22Rv1 (cell line): ENCODE measurements at regions not wholly inside any gene's neighbourhood (a gene's known extent, or its start where the extent isn't known, plus 50 kb on each side); places are given as distances from the start of the nearest gene placed in this dataset.

Experiments used
- ZFX ChIP-seq: fragments of 450-650 bp; IDR thresholded peaks from 2 replicates; pipeline ENCODE4 v1.6.1; 2017; ENCODE audit warnings: antibody characterized with exemption, borderline replicate concordance
- TF ChIP-seq, protein P1 (sequence below): fragments of 450-650 bp; IDR thresholded peaks from 2 replicates; pipeline ENCODE4 v1.5.1; 2017; ENCODE audit warnings: mild to moderate bottlenecking

GRCh38 chr12:69090722-69091121 lies 148.6 kb upstream of the CPSF6 start:
- TF ChIP-seq, protein P1, sequence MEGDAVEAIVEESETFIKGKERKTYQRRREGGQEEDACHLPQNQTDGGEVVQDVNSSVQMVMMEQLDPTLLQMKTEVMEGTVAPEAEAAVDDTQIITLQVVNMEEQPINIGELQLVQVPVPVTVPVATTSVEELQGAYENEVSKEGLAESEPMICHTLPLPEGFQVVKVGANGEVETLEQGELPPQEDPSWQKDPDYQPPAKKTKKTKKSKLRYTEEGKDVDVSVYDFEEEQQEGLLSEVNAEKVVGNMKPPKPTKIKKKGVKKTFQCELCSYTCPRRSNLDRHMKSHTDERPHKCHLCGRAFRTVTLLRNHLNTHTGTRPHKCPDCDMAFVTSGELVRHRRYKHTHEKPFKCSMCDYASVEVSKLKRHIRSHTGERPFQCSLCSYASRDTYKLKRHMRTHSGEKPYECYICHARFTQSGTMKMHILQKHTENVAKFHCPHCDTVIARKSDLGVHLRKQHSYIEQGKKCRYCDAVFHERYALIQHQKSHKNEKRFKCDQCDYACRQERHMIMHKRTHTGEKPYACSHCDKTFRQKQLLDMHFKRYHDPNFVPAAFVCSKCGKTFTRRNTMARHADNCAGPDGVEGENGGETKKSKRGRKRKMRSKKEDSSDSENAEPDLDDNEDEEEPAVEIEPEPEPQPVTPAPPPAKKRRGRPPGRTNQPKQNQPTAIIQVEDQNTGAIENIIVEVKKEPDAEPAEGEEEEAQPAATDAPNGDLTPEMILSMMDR: no peak
- no peak for TF ChIP-seq ZFX
